NCI-H510A treated with DMSO at 0.1 percent for 48 hours (cell line): ENCODE measurements at regions not wholly inside any gene's neighbourhood (a gene's known extent, or its start where the extent isn't known, plus 50 kb on each side); places are given as distances from the start of the nearest gene placed in this dataset.

Experiments used
- DNase-seq: peaks from one replicate; lab custom pipeline; 2025; lab: John Stamatoyannopoulos, UW

DNA sequence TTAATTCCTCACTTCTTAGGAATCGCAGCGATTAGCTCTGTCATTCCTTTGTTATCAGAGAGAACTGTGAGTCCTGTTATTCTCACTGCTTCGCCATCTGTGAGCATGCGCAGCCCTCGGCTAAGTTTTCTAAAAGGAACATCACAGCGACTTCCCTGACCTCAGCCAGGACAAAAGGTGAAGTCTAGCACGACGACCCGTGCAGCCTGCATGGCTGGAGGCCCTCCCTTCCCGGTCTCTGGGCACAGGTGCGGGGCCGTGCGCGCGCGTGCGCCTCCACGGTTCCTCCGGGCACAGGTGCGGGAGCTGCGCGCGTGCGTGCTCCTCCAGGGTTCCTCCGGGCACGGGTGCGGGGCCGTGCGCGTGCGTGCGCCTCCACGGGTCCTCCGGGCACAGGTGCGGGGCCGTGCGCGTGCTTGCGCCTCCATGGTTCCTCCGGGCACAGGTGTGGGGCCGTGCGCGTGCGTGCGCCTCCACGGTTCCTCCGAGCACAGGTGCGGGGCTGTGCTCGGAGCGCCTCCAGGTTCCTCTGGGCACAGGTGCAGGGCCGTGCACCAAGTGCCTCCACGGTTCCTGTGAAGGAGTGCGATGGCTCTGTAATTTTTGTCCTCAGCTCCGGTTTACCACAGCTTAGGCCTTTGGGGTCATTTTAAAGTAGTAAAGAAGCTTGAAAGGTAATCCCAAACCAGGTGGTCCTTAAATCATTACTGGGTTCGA is 212.3 kb downstream of the ERMARD start:
- DNase-seq: no peak

DNA sequence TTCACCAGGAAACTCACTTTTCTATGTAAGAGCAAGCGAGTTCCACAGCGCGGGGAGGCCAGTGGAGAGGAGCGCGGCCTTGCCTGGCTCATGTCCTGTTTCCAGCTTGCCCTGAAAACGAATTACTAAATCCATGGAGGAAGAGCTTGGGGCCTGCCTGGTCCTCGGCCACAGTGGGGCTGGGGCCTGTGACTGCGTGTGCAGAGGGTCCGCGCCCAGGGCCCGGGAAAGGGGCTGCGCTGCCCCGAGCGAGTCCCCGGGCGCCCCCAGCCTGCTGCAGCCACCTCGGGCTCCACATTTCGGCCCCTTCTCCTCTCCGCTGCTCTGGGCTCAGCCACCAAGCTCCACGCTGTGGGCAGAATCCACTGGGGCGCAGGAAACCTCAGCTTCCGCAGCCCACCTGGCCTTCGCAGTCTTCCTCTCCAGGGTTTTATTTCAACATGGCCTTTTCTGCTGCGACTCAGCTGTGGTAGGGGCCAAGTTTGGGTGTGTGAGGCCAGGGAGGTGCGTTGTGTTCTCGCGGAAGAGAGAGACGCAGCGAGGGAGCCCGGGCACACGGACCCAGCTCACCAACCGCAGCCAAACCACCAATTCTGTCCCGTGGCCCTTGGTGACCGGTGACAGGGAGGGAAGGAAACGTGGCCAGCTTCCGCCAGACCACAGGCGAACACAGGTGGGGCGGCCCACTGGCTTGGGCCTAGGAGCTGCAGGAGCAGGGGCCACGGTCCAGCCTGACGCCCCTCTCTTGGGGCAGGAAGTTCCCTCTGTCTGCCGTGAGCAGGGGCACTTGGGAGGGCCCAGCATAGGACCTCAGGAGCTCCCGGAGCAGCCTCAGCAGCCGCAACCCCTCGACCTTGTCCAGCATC is 211.4 kb downstream of the ERMARD start:
- no peak for DNase-seq

DNA sequence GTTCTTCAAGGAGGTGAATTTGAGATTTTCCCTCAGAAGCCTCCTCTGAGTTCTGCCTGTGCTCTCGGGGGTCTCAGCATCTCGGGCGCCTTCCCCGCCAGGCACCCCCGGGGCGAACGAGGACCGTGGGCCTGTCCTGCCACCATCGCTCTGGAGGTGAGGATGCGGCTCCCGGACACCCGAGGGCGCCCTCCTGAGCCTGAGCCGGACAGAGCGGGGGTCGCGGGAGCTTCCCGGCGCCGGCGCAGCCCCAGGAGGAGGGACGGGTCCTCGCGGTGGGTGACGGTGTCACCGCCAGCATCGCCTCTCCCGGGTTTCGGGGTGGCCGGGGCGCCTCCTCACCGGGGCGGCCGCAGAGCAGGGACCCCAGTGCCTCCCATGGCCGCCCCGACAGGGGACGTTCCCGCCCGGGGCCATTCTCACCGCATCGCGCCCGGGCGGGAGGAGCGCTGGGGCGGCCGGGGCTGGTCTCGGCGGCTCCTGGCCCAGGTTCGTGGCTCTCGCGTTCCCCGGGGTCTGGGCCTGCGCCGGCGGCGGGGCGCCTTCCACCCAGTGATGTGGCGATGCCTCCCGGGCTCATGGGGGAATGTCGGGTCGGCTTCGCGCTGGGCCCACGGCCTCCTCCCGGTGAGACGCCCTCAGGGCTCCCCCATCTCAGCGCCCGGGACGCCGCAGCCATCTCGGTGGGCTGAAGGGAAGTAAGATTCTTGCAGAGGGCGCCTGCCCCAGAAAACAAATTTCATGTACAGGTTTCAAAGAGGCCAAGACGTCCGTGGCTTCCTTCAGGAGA is 210.5 kb downstream of the ERMARD start:
- no peak for DNase-seq

DNA sequence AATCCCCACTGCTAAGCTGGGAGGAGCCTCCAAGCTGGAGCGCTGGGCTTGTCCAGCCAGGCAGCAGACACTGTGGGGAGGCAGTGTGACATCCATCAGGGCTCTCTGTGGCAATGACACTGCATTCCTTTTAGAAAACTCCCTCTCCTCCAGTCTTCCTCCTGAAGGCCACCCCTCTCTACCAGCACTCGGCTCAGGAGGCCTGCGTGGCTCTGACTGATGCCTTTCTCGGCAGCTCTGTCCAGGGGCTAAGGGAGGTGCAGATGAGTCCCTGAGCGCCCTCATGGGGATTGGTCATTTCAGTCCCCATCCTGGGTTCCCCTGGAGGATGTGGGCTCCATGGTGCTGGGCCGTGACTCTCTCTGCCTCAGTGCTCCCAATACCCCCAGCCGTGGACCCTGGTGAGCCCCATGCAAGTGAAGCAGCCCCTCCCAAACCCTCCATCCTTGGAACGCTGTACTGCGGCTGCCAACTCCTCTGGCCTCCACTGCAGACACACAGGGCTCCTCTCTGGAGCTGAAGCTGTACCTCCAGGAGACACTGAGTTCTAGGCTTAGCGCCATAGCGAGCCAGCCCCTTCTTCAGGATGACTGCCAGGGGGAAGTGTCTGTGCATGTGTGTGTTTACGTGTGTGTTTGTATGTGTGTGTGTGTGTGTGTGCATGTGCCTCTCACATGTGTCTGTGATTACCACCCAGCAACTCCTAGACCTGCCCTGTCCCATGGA is 209.6 kb downstream of the ERMARD start:
- DNase-seq: no peak

DNA sequence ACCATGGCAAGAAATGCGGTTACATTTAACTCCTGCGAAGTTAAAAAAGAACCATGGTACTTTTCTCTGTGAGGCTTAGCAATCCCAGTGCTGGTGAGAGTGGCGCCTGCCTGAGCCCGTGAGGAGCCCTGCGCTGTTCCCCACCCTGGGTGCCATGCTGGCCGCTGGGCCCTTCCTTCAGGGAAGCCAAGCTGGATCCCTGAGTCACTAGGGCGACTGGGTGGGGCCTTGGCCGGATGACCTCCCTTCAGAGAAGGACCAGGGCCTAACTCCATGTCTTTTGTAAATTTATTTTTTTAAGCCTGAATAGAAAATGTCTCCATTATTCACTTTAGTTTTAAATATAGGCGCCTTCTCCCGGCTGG is 209.1 kb downstream of the ERMARD start:
- no peak for DNase-seq

DNA sequence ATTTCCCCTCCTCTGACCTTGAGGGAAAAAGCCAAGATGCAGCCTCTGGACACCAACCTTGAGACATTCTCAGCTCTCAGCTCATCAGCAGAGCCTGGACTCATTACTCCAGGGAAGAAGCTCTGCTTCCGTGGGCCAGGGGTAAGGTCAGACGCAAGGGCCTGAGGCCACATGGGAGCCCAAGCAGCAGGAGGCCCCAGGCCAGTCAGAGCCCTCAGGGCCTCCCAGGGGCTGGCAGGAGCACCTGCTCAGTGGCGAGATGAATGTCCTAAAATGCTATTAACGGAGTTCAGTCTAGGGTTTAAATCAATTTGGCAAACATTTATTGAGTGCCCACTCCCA is 208.6 kb downstream of the ERMARD start:
- DNase-seq: no peak

DNA sequence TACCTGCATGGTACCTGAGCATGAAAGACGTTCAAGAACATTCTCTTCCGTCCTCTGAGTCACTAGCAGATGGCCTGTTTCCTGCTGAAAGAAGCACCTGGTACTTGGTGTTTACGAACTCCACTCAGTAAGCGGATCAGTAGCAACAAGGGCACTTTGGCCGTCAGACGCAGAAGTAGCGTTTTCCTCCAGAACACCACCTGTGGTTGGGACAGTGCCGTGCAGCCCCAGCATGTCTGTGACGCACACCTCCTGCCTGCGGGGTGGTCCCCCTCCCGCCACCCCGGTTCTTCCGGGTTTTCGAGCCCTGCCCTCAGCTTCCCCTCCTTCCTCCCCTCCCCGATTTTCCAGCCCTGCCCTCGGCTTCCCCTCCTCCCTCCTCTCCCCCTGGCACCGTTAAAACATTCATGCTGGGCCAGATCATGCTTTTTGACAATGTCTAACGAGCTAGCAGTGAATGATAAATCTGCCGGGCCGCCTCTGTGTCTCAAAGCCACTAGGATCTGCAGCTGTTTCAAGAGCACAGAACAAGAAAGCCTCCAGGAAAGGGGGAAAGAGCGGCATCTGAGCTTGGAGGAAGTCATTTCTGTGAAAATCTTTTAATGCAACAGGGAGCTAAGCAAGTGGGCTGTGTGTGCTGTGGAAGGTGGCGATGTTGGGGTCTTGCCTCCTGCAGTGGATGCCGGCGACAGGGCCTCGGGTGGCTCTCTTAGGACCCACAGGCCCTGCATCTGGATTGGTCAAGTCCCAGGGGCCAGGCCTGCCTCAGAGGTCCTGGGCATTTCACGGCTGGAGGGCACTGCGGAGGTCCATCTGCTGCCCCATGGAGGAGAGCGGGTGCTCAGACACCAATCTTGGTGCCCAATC is 207.9 kb downstream of the ERMARD start:
- DNase-seq: peak; percentile 84

DNA sequence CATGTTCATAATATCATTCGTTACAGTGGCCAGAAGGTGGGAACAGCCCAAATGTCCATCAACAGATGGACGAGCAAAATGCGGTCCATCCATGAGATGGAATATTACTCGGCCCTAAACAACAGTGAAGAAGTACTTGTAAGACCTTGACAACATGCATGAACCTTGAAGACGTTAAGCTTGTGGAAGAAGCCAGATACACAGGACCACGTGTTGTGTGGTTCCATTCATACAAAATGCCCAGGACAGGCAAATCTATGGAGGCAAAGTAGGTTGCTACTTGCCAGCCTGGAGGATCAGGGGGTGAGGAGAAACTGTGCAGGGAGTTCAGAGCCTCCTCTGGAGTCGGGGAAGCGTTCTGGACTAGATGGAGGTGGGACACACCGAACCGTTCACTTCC is 207.1 kb downstream of the ERMARD start:
- DNase-seq: no peak

DNA sequence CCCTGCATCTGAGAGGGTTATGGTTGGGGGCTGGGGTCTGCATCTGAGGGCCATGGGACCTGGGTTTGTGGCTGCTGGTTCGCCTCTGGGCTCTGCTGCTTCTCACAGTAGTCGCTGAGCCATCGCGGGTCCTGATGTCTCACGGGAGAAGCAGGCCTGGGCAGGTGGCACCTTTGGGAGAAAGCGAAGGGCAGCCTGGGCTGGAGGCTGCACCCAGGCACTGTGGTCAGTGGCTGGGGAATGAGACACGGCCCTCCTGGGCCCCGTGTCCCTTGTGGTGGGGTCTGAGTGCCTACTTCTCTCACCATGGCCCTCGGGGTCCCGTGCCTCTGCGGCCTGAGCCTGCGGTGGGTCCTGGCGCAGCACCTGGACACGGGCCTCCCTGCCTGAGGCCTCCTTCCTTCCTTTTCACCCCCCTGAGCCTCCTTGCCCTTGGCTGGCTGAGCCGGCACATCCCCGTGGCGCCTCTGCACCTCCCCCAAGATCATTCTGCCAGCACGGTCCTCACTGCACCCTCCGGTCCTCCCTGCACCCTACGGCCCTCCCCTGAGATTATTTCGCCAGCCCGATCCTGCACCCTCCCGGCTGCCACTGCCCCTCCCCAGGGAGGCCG is 206.0 kb downstream of the ERMARD start:
- DNase-seq: no peak

DNA sequence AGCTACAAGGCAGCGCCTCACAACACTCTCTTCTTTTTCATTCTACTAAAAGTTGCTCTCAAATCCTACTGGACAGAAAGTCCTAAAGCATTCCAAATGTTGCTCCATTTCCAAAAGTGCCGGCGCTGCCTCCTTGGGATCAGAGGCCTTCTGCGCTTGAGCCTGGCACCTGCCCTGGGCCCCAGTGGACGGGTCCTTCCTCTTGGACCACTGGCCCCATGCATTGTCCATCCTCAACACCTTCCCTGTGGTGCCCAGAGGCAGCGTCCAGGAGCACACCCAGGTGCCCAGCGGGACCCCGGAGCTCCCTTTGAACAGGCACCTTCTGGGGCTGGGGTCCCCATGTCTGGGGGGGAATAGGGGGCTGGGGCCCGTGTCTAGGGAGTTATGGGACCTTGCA is 205.2 kb downstream of the ERMARD start:
- no peak for DNase-seq

DNA sequence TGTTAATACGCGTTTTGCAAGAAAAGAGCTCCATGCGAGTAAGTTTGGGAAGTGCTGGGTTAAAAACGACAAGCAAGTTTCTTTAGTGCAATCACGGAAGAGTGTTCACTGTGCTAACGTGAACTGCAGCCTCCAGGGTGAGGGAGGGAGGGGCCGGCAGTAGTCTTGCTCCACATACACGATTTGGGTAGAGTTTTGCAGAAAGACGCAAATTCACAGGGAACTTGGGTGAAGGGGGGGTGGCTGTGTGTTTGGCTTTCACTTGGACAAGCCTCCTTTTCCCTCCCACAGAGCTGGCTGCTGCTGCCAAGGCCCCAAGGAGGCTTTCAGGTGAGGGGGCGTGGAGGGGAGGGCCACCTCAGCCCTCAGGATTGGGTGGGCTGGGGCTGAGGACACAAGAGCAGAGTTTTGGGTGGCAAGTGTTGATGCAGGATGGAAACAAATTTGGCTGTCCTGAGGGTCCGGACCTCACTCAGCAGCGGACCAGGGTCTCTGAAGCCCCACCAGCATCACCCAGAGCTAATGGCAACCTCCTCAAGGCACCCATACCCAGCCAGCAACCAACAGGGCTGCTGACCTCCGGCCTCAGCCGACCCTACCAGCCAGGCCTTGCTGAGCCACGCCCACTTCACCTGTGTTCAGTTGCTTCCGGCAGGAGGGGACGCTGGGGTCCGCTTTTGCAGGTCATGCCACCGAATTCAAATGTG is 204.5 kb downstream of the ERMARD start:
- no peak for DNase-seq

DNA sequence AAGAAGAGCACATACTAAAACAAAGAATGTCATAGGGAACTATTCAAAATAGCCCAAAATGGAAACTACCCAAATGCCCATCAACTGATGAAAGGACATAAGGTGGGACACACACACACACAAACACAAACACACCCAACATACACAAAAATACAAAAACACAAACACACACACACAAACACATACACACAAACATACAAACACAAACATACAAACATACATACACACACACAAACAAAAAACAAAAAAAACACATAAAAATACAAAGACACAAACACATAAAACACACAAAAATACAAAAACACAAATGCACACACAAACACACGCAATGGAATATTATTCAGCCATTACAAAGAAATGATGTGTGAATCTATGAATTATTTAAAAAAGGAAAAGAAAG is 203.6 kb downstream of the ERMARD start:
- no peak for DNase-seq

DNA sequence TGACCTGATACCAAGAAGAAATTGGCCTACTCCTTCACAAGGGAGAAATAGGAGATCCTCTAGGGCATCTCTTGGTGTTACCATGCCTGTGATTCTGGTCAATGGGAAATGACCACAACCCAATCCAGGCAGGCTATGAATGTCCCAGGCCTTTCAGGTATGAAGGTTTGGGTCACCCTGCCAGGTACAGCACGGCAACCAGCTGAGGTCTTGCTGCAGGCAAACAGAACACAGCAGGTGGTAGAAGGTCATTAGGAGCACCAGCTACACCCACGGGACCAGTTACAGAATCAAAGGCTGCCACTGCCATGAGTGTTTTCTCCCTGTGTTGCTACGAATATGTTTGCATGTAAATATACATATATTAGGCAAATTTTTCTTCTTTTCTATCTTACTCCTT is 202.3 kb downstream of the ERMARD start:
- DNase-seq: peak; percentile 12

DNA sequence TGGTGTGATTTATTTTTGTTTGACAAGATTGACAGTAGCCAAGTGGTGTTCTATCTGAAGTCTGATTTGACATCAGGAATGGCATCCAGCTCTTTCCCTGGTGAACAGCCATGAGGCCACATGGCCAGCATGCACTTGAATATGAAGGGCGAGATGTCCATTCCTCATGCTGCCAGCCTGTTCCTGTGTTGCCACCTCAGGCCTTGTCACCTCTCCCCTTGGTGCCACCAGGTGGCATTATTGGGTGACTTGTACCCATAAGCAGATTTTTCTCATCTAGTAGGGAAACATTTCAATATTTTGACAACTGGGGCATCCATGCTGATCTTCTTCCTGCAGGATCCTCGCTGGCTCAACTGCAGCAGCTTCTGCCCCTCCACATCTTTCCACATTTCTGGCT is 199.1 kb downstream of the ERMARD start:
- no peak for DNase-seq

DNA sequence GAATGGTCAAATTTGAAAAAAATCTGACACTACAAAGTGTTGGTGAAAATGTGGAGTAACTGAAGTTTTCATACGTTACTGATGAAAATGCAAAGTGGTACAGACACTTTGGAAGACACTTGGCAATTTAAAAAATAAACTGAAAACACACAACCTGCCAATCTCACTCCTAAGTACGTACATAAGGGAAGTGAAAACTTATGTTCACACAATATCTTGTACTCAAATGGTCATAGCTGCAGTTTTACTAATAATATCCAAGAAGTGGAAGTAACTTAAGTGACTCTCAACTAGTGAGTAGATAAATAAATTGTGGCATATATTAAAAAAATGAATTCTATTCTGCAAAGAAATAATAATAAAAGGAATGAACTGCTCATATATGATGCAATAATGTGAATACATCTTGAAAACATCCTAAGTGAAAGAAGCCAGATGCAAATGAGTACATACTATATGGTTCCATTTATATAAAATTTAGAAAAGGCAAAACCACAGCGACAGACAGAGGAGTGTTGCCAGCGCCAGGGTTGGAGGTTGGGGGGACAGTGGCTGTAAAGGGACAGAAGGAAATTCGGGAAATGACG is 198.2 kb downstream of the ERMARD start:
- no peak for DNase-seq

DNA sequence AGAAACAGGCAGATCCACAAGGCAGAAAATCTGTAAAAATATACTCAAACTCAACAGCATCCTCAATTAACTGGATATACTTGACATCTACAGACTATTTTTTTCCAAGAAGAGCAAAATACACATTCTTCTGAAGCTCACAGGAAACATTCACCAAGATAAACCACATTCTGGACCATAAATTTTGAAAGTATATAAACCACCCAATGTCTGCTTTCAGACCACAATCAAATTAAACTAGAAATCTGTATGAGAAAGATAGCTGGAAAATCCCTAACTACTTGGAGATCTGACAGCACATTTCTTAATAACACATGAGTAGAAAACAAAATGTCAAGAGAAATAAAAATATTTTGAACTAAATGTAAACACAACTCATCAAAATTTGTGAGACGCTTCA is 195.5 kb downstream of the ERMARD start:
- no peak for DNase-seq

DNA sequence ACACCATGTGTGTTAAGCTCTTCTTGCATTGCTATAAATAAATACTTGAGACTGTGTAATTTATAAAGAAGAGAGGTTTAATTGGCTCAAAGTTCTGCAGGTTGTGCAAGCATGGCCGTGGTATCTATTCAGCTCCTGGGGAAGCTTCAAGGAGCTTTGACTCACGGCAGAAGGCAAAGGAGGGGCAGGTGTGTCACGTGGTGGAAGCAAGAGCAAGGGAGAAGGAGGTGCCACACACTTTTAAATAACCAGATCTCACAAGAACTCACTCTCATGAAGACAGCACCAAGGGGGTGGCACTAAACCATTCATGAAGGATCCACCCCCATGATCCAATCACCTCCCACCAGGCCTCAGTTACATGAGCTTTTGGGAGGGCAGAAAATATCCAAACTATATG is 193.7 kb downstream of the ERMARD start:
- no peak for DNase-seq

DNA sequence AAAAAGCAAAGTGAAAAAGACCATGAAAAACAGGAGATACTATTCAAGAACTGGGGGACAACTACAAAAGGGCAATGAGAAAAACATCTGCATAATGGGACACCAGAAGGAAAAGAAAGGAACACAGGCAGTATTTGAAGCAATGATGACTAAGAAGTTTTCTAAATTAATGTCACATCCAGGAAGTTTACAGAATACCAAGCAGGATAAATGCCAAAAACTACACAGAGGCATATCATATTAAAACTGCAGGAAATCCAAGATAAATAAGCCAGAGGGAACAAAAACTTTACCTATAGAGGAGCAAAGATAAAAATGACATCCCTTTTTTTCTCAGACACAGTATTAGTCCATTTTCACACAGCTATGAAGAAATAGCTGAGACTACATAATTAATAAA is 193.0 kb downstream of the ERMARD start:
- no peak for DNase-seq

DNA sequence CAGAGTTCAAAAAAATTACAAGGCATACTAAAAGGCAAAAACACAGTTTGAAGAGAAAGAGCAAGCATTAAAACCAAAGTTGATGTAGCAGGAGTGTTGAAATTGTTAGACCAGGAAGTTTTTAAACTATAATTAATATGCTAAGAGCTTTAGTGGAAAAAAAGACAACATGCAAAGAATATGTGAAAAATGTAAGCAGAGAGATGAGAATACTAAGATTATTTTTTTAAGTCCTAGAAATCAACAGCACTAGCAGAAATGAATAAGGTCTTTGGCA is 192.6 kb downstream of the ERMARD start:
- no peak for DNase-seq
